ENCODE measurements at regions not wholly inside any gene's neighbourhood (a gene's known extent, or its start where the extent isn't known, plus 50 kb on each side); places are given as distances from the start of the nearest gene placed in this dataset.

- TF ChIP-seq EZH2 (IDR thresholded peaks at IDR 0.05; ENCODE audit: low read depth): no peak
- TF ChIP-seq CTCF (conservative IDR thresholded peaks at IDR 0.05): no peak
These were observed 185.4 kb upstream of the MMADHC start for GRCh38 chr2:149773006-149773405.

All from PC-9 (cell line).